Panc1 (cell line): ENCODE measurements at regions not wholly inside any gene's neighbourhood (a gene's known extent, or its start where the extent isn't known, plus 50 kb on each side); places are given as distances from the start of the nearest gene placed in this dataset.

Experiments used
- ATAC-seq: fragments of 200-7000 bp; cut with Tn5 transposase; 2 replicates; pipeline ENCODE4 v1.9.1; 2020; ENCODE audit warnings: mild to moderate bottlenecking, moderate library complexity
- BruUV-seq: library from RNA; stranded (reverse); fragments of 400-500 nt; replicated peaks from 2 replicates; lab custom pipeline; 2021; lab: Mats Ljungman, UMichigan
- CTCF ChIA-PET: fragments of 300-600 bp; sonication (Branson Sonifier 250); formaldehyde crosslinking; loops from one replicate; lab custom pipeline; 2022; ENCODE audit warnings: antibody characterized with exemption; lab: Charles Lee
- POLR2A ChIA-PET: fragments of 300-600 bp; sonication (Branson Sonifier 250); formaldehyde crosslinking; loops from one replicate; lab custom pipeline; 2022; ENCODE audit warnings: antibody characterized with exemption; lab: Charles Lee
- DNase-seq: peaks from one replicate; pipeline ENCODE4 v3.0.0-alpha.2; 2010; ENCODE audit warnings: low read depth, low spot score
- H3K27ac ChIP-seq: 2 replicates; pipeline ENCODE4 v1.5.1; 2011; ENCODE audit warnings: mild to moderate bottlenecking, low read length, inconsistent platforms
- H3K27me3 ChIP-seq: fragments of 200-500 bp; sonication (Bioruptor generic); 2 replicates; pipeline ENCODE4 v1.6.0; 2014; ENCODE audit warnings: low read length, inconsistent platforms; ENCODE audit not compliant: control insufficient read depth, insufficient read depth
- H3K36me3 ChIP-seq: fragments of 200-500 bp; sonication (Bioruptor generic); 2 replicates; pipeline ENCODE4 v1.5.1; 2014; ENCODE audit warnings: inconsistent platforms, mild to moderate bottlenecking, low read length, moderate library complexity; ENCODE audit not compliant: control insufficient read depth, insufficient read depth
- H3K4me1 ChIP-seq: 2 replicates; pipeline ENCODE4 v1.5.1; 2011; ENCODE audit warnings: inconsistent platforms, mild to moderate bottlenecking, low read length, moderate library complexity; ENCODE audit not compliant: control insufficient read depth, insufficient read depth
- H3K4me3 ChIP-seq, 2 experiments: 2 replicates each; pipeline ENCODE4 v1.5.1; 2011 to 2012; ENCODE audit warnings: low read depth in 2 of 2, low read length in 2 of 2, mild to moderate bottlenecking in 2 of 2, inconsistent platforms in 1 of 2, moderate library complexity in 1 of 2
- H3K9me3 ChIP-seq: fragments of 200-500 bp; sonication (Bioruptor generic); 2 replicates; pipeline ENCODE4 v1.5.1; 2014; ENCODE audit warnings: low read depth, mild to moderate bottlenecking, inconsistent platforms, low read length, moderate library complexity; ENCODE audit not compliant: control insufficient read depth, insufficient read depth
- POLR2AphosphoS5 ChIP-seq: IDR thresholded peaks from 2 replicates; pipeline ENCODE4 v1.6.1; 2012; ENCODE audit warnings: mild to moderate bottlenecking, low read depth, low read length, moderate library complexity
- SIN3A ChIP-seq: IDR thresholded peaks from 2 replicates; pipeline ENCODE4 v1.6.1; 2012; ENCODE audit warnings: low read depth, mild to moderate bottlenecking, low read length, moderate library complexity, borderline replicate concordance; ENCODE audit not compliant: insufficient read depth
- TCF7L2 ChIP-seq: IDR thresholded peaks from 2 replicates; pipeline ENCODE4 v1.6.1; 2011; ENCODE audit warnings: mild to moderate bottlenecking, low read depth, low read length, inconsistent platforms
- in situ Hi-C: cut with HindIII; loops from 2 replicates; pipeline ENCODE4 v1.10.0; 2016; ENCODE audit warnings: low sequenced_read_pairs, low pct_unique_long_range_greater_than_20kb
- intact Hi-C: fragments of 100-400 bp; cut with micrococcal nuclease; formaldehyde crosslinking; loops from one replicate; pipeline ENCODE4 v1.10.0; 2022; ENCODE audit not compliant: unreplicated experiment
- TF ChIP-seq, protein P1 (sequence below): fragments of 450-650 bp; IDR thresholded peaks from 2 replicates; pipeline ENCODE4 v1.5.1; 2017; ENCODE audit warnings: mild to moderate bottlenecking
- TF ChIP-seq, protein P2 (sequence below), 2 experiments: IDR thresholded peaks; 2 replicates each; pipeline ENCODE4 v1.6.1; 2011 to 2012; ENCODE audit warnings: low read depth in 2 of 2, control low read depth in 1 of 2, low read length in 1 of 2, mild to moderate bottlenecking in 1 of 2, moderate library complexity in 1 of 2; ENCODE audit not compliant: insufficient read depth in 1 of 2

GRCh38 chr5:147152086-147152485 is 82.7 kb upstream of the STK32A start:
- Histone ChIP-seq H3K4me1 (no peaks in the 10 kb centered on the region), H3K4me3 (no peak overlapping the region), H3K27me3 (no peaks in the 10 kb centered on the region), H3K9me3 (no peaks in the 10 kb centered on the region), H3K27ac (no peak overlapping the region), H3K36me3 (no peaks in the 10 kb centered on the region)
- BruUV-seq = no TSS peak
- ChIA-PET CTCF (no interaction called here), POLR2A (no interaction called here)
- ATAC-seq (no peak), DNase-seq (no peak)
- intact Hi-C loops = no loop called here
- no peak for TF ChIP-seq POLR2AphosphoS5
- in situ Hi-C loops = no loop called here

GRCh38 chr5:147154809-147155208 is 80.0 kb upstream of the STK32A start:
- Histone ChIP-seq H3K9me3 (no peaks in the 10 kb centered on the region), H3K4me3 (no peak overlapping the region), H3K27me3 (no peaks in the 10 kb centered on the region), H3K4me1 (no peaks in the 10 kb centered on the region), H3K36me3 (no peaks in the 10 kb centered on the region), H3K27ac (no peak overlapping the region)
- DNase-seq (no peak), ATAC-seq (no peak)
- BruUV-seq = no TSS peak
- TF ChIP-seq, protein P1, sequence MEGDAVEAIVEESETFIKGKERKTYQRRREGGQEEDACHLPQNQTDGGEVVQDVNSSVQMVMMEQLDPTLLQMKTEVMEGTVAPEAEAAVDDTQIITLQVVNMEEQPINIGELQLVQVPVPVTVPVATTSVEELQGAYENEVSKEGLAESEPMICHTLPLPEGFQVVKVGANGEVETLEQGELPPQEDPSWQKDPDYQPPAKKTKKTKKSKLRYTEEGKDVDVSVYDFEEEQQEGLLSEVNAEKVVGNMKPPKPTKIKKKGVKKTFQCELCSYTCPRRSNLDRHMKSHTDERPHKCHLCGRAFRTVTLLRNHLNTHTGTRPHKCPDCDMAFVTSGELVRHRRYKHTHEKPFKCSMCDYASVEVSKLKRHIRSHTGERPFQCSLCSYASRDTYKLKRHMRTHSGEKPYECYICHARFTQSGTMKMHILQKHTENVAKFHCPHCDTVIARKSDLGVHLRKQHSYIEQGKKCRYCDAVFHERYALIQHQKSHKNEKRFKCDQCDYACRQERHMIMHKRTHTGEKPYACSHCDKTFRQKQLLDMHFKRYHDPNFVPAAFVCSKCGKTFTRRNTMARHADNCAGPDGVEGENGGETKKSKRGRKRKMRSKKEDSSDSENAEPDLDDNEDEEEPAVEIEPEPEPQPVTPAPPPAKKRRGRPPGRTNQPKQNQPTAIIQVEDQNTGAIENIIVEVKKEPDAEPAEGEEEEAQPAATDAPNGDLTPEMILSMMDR = no peak
- TF ChIP-seq POLR2AphosphoS5 (no peak), TCF7L2 (no peak), SIN3A (no peak)
- TF ChIP-seq, protein P2, sequence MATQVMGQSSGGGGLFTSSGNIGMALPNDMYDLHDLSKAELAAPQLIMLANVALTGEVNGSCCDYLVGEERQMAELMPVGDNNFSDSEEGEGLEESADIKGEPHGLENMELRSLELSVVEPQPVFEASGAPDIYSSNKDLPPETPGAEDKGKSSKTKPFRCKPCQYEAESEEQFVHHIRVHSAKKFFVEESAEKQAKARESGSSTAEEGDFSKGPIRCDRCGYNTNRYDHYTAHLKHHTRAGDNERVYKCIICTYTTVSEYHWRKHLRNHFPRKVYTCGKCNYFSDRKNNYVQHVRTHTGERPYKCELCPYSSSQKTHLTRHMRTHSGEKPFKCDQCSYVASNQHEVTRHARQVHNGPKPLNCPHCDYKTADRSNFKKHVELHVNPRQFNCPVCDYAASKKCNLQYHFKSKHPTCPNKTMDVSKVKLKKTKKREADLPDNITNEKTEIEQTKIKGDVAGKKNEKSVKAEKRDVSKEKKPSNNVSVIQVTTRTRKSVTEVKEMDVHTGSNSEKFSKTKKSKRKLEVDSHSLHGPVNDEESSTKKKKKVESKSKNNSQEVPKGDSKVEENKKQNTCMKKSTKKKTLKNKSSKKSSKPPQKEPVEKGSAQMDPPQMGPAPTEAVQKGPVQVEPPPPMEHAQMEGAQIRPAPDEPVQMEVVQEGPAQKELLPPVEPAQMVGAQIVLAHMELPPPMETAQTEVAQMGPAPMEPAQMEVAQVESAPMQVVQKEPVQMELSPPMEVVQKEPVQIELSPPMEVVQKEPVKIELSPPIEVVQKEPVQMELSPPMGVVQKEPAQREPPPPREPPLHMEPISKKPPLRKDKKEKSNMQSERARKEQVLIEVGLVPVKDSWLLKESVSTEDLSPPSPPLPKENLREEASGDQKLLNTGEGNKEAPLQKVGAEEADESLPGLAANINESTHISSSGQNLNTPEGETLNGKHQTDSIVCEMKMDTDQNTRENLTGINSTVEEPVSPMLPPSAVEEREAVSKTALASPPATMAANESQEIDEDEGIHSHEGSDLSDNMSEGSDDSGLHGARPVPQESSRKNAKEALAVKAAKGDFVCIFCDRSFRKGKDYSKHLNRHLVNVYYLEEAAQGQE (IDR thresholded peaks at IDR 0.05; ENCODE audit: insufficient read depth in 1 of 2, low read depth in 2 of 2, low read length in 1 of 2) = no peak
- intact Hi-C loops = no loop called here
- in situ Hi-C loops = no loop called here
- ChIA-PET POLR2A (no interaction called here), CTCF (no interaction called here)

GRCh38 chr5:147156012-147156411 is 78.8 kb upstream of the STK32A start:
- H3K36me3 ChIP-seq = no peaks in the 10 kb centered on the region
- in situ Hi-C loops (no loop called here), intact Hi-C loops (no loop called here)
- ATAC-seq = no peak
- no TSS peak for BruUV-seq
- H3K27ac ChIP-seq = no peak overlapping the region
- no peaks in the 10 kb centered on the region for H3K9me3 ChIP-seq
- no peak overlapping the region for H3K4me3 ChIP-seq
- TF ChIP-seq TCF7L2 (no peak), POLR2AphosphoS5 (no peak), SIN3A (no peak)
- TF ChIP-seq, protein P1 = no peak
- TF ChIP-seq, protein P2 (IDR thresholded peaks at IDR 0.05; ENCODE audit: insufficient read depth in 1 of 2, low read depth in 2 of 2, low read length in 1 of 2) = no peak
- DNase-seq = no peak
- H3K4me1 ChIP-seq = no peaks in the 10 kb centered on the region
- CTCF ChIA-PET = interaction anchor here (0.5 kb wide), 1 partner anchor 382 kb away, joined by 4 read pairs; no protein-coding TSS in a partner anchor
- POLR2A ChIA-PET = no interaction called here
- no peaks in the 10 kb centered on the region for H3K27me3 ChIP-seq
